Dermis blood vessel endothelial cell (primary cell): ENCODE measurements at regions not wholly inside any gene's neighbourhood (a gene's known extent, or its start where the extent isn't known, plus 50 kb on each side); places are given as distances from the start of the nearest gene placed in this dataset.

Experiments
- DNase-seq: peaks from one replicate; pipeline ENCODE4 v3.0.0; 2010

DNA sequence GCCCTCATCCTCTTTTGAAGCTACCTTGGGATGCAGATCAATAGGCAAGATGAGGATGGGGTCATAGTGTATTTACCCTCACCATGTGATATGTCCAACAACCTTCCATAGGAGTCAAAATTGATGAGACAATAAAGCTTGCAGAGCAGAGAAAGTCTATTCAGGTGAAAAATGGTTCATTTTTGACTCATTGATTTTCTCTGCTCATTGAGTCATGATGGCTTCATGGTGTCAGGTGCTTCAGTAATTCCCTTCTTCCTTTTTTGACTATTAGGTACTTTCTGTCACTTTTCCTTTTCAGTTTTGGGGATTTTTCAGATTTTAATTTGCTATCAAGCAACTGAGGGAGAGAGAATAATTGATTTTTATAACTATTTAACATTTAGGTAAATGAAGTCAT lies 55.9 kb upstream of the IL2 start:
- no peak for DNase-seq

DNA sequence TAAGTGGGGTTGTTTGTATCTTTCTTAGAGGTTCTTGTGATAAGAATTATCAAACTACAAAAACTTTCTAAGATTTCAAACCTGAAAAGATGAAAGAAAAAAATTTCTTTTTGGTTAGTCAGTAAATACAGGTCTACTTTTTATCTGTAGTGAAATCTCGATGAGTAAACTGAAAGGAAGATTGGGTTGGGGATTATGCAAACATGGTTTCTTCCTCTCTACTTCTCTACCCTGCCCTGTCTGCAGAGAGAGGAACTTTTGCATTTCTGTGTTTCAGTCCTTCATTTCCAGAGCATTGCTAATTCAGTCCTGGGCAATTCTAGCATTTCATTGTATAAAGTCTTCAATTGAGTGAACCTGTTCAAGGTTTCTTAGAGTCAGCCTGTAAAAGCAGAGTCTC lies 51.6 kb upstream of the IL2 start:
- no peak for DNase-seq
